ENCODE measurements at regions not wholly inside any gene's neighbourhood (a gene's known extent, or its start where the extent isn't known, plus 50 kb on each side); places are given as distances from the start of the nearest gene placed in this dataset.

- DNase-seq (ENCODE audit: low read depth) = no peak
Observed at GRCh38 chr2:226526716-226527115, 272.9 kb downstream of the IRS1 start.

- DNase-seq (ENCODE audit: low read depth) = no peak
Observed at GRCh38 chr2:226524381-226524843, 275.2 kb downstream of the IRS1 start.

GRCh38 chr2:226520723-226521122 is 278.9 kb downstream of the IRS1 start:
- no peak for DNase-seq (ENCODE audit: low read depth)

- no peak for DNase-seq (ENCODE audit: low read depth)
Observed at GRCh38 chr2:226515344-226516055, 284.1 kb downstream of the IRS1 start.

- DNase-seq (ENCODE audit: low read depth) = no peak
Observed at GRCh38 chr2:226514895-226515294, 284.7 kb downstream of the IRS1 start.

GRCh38 chr2:226511311-226511710 is 288.3 kb downstream of the IRS1 start:
- DNase-seq (ENCODE audit: low read depth) = no peak

GRCh38 chr2:226508683-226509082 is 290.9 kb downstream of the IRS1 start:
- no peak for DNase-seq (ENCODE audit: low read depth)

GRCh38 chr2:226508005-226508404 is 291.6 kb downstream of the IRS1 start:
- no peak for DNase-seq (ENCODE audit: low read depth)

GRCh38 chr2:226497146-226497909 is 302.3 kb downstream of the IRS1 start:
- no peak for DNase-seq (ENCODE audit: low read depth)

GRCh38 chr2:226496273-226496550 is 303.4 kb downstream of the IRS1 start:
- no peak for DNase-seq (ENCODE audit: low read depth)

- no peak for DNase-seq (ENCODE audit: low read depth)
Observed at GRCh38 chr2:226495466-226496272, 304.0 kb downstream of the IRS1 start.

- DNase-seq (ENCODE audit: low read depth) = no peak
Observed at GRCh38 chr2:226491112-226491511, 308.5 kb downstream of the IRS1 start.

- DNase-seq (ENCODE audit: low read depth) = no peak
Observed at GRCh38 chr2:226489775-226490541, 309.7 kb downstream of the IRS1 start.

GRCh38 chr2:226488034-226488433 is 311.6 kb downstream of the IRS1 start:
- DNase-seq (ENCODE audit: low read depth) = no peak

GRCh38 chr2:226487573-226487972 is 312.0 kb downstream of the IRS1 start:
- no peak for DNase-seq (ENCODE audit: low read depth)

- no peak for DNase-seq (ENCODE audit: low read depth)
Observed at GRCh38 chr2:226483745-226484619, 315.6 kb downstream of the IRS1 start.

- DNase-seq (ENCODE audit: low read depth) = no peak
Observed at GRCh38 chr2:226483143-226483542, 316.5 kb downstream of the IRS1 start.

- no peak for DNase-seq (ENCODE audit: low read depth)
Observed at GRCh38 chr2:226478109-226478809, 321.4 kb downstream of the IRS1 start.

- DNase-seq (ENCODE audit: low read depth) = no peak
Observed at GRCh38 chr2:226477221-226478108, 322.2 kb downstream of the IRS1 start.
